Ectodermal cell (in vitro differentiated cells): ENCODE measurements at regions not wholly inside any gene's neighbourhood (a gene's known extent, or its start where the extent isn't known, plus 50 kb on each side); places are given as distances from the start of the nearest gene placed in this dataset.
"Not testable (repeated sequence)": the region's sequence is repeated elsewhere in the genome, so short reads cannot be mapped to it uniquely, and the experiment has no call there.

Experiments
- H3K27ac ChIP-seq: 2 replicates; pipeline ENCODE4 v1.7.0; 2013; ENCODE audit warnings: mild to moderate bottlenecking, low read depth, low read length; ENCODE audit not compliant: insufficient read depth, poor library complexity, severe bottlenecking
- H3K27me3 ChIP-seq: 2 replicates; pipeline ENCODE4 v1.7.0; 2013; ENCODE audit warnings: mild to moderate bottlenecking, low read length; ENCODE audit not compliant: insufficient read depth, control insufficient read depth, poor library complexity, severe bottlenecking
- H3K36me3 ChIP-seq: one replicate; pipeline ENCODE4 v1.7.0; 2013; ENCODE audit warnings: low read length; ENCODE audit not compliant: control insufficient read depth, insufficient read depth
- H3K4me1 ChIP-seq: one replicate; pipeline ENCODE4 v1.7.0; 2013; ENCODE audit warnings: low read length; ENCODE audit not compliant: control insufficient read depth, insufficient read depth
- H3K4me3 ChIP-seq: 2 replicates; pipeline ENCODE4 v1.7.0; 2013; ENCODE audit warnings: low read depth, low read length, control low read depth; ENCODE audit not compliant: insufficient read depth
- H3K9me3 ChIP-seq: 2 replicates; pipeline ENCODE4 v1.7.0; 2013; ENCODE audit warnings: mild to moderate bottlenecking, low read length, moderate library complexity; ENCODE audit not compliant: control insufficient read depth
- WGBS, 2 experiments: methylation state at CpG; one replicate each; pipeline ENCODE4 v1.1.7; 2013; ENCODE audit warnings: missing lambda C conversion rate in 2 of 2; 5-methylcytosine and 5-hydroxymethylcytosine counted together

DNA sequence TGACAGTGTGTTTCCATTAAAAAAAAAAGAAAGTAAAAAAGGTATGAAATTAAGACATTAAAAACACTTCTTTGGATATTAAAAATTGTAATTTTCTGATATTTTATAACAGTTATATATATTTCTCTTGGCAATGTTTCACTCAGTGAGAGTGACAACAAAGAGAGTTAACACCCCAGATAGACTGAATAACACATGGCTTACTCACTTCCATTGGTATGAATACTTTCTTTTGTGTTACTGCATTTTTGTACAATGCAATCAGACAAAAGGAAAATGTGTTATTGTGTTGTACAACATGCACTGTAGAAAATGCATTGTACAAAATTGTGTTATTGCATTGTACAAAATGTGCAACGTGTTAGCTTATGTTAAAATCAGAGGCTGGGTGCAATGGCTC, 676.6 kb upstream of the AMELY start:
- H3K9me3 ChIP-seq, H3K4me1 ChIP-seq, H3K4me3 ChIP-seq, H3K27me3 ChIP-seq, H3K36me3 ChIP-seq, H3K27ac ChIP-seq: not testable (repeated sequence)
- 100% methylated on average over 1 of the region's 1 CpG; no CpG with 5 or more reads in 1 of the 2 experiments for WGBS, 2 experiments

DNA sequence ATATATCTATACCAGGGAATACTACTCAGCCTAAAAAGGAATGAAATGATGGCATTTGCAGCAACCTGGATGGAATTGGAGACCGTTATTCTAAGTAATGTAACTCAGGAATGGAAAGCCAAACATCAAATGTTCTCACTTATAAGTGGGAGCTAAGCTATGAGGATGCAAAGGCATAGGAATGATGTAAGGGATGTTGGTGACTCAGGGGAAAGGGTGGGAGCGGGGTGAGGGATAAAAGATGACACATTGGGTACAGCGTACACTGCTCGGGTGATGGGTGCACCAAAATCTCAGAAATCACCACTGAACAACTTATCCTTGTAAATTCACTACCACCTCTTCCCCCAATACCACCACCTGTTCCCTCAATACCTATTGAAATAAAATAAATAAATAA, 651.0 kb upstream of the AMELY start:
- Histone ChIP-seq H3K4me3 (no peak overlapping the region), H3K4me1 (no peaks in the 10 kb centered on the region), H3K9me3 (no peaks in the 10 kb centered on the region), H3K27me3 (no peaks in the 10 kb centered on the region), H3K36me3 (no peaks in the 10 kb centered on the region), H3K27ac (no peak overlapping the region)
- WGBS, 2 experiments, result 73 to 99% methylated on average over 1 to 4 of the region's 4 CpGs

DNA sequence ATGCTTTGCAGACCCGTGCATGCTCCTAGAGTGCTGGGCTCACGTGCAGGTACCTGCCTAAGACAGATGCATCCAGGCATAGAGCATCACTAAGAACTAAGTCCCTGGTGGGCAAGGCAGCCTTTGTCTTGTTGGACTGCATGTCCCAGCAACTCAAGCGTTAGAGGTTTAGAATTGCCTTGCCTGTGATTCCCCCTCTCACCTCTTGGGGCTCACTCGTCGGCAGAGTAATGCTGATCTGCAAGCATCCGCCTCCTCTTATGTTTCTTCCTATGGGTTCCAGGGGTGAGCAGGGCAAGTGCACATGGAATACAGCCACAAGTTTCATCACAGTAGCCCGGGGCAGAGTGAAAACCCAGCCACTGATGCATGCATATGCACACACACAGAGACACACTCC, 646.1 kb upstream of the AMELY start:
- WGBS, 2 experiments, result 43 to 48% methylated on average over 7 of the region's 7 CpGs
- Histone ChIP-seq H3K9me3 (no peaks in the 10 kb centered on the region), H3K36me3 (no peaks in the 10 kb centered on the region), H3K4me3 (no peak overlapping the region), H3K27ac (no peak overlapping the region), H3K27me3 (no peaks in the 10 kb centered on the region), H3K4me1 (no peaks in the 10 kb centered on the region)

DNA sequence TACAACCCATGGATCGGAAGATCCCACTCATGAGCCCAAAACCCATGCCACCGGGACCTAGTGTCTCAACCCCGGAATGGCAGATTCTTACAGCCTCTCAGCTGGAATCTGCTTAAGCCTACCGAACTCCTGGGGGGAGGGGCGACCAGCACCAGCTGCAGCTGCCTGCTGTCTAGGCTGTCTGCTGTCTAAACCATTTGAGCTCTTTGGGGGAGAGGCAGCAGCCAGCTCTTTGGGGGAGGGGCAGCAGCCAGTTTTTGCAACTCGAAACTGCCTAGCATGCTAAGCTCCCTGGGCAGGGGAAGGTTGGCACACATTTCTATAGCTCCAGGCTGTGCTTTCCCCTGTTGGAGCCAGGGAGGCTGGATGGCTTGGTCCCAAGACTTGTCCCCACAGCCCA, 643.5 kb upstream of the AMELY start:
- Histone ChIP-seq H3K36me3 (no peaks in the 10 kb centered on the region), H3K4me1 (no peaks in the 10 kb centered on the region), H3K4me3 (no peak overlapping the region), H3K27ac (no peak overlapping the region), H3K27me3 (no peaks in the 10 kb centered on the region), H3K9me3 (no peaks in the 10 kb centered on the region)
- WGBS, 2 experiments, result 62 to 68% methylated on average over 6 of the region's 6 CpGs

DNA sequence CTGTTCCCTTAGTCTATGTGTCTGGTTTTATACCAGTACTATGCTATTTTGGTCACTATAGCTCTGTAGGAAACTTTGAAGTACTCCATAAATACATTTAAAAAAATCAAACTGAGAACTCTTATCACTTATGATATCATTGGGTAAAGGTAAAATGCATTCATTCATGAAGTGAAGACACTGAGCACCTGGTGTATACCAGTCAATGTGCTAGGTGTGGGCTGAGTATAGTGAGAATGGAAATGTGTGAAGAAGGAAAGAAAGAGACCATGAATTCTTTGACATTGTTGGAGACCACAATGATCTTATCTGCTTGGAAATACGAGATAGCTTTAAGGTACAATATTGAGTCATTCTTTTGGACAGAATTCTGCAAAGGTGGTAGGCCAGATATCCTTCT, 633.5 kb upstream of the AMELY start:
- WGBS, 2 experiments, result 91 to 100% methylated on average over 1 of the region's 1 CpG

DNA sequence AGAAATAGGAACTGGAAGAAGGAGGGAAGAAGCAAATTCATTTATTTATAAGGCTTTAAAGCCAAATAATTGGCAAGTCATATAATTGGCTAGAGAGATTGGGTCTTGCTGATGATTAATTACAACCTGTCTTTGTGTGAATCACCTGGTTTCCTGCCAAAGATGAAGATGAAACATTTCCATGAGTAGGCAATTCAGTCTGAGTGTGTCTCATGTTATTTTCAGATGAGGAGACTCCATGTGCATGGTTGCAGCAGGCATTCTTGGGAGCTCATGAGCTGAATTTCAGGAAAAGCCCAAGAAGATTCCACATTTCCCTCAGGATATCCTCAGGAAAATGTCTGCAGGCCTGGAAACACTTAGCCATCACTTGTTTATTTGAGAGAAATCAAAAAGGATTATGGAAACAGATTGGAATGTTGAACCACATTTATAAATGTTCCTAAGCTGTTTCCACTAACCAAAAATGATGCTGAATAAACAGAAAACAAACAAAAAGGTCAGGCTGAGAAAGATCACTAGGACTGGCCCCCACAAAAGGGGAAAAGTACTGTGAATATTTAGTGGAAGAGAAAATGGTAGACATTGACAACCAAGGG, 632.7 kb upstream of the AMELY start:
- no peaks in the 10 kb centered on the region for H3K36me3 ChIP-seq
- H3K9me3 ChIP-seq, result no peaks in the 10 kb centered on the region

More for the DNA sequence above, 633.5 kb upstream of the AMELY start:
- Histone ChIP-seq H3K4me3 (no peak overlapping the region), H3K27me3 (no peaks in the 10 kb centered on the region), H3K9me3 (no peaks in the 10 kb centered on the region), H3K36me3 (no peaks in the 10 kb centered on the region), H3K27ac (no peak overlapping the region), H3K4me1 (no peaks in the 10 kb centered on the region)

DNA sequence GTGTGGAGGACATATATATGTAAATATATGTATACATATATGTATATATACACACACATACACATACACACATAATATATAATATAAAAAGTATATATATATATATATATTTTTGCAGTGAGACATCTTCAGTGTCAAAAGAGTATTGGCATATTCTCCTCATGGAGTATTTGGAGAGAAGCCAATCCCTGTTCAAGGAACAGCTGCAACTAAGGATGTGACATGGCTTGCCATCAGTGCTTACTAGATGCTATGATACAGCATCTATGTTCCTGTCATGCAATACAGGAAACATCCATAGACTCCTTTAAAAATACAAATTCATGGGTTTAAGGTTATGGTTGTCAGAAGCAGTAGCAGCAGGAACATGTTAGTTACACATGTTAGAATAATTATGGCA, 632.0 kb upstream of the AMELY start:
- no peak overlapping the region for H3K27ac ChIP-seq
- no peaks in the 10 kb centered on the region for H3K36me3 ChIP-seq
- H3K4me1 ChIP-seq, result no peaks in the 10 kb centered on the region
- H3K4me3 ChIP-seq, result no peak overlapping the region
- H3K27me3 ChIP-seq, result no peaks in the 10 kb centered on the region
- no peaks in the 10 kb centered on the region for H3K9me3 ChIP-seq

More for the DNA sequence above, 632.7 kb upstream of the AMELY start:
- Histone ChIP-seq H3K27ac (no peak overlapping the region), H3K27me3 (no peaks in the 10 kb centered on the region), H3K4me1 (no peaks in the 10 kb centered on the region), H3K4me3 (no peak overlapping the region)

DNA sequence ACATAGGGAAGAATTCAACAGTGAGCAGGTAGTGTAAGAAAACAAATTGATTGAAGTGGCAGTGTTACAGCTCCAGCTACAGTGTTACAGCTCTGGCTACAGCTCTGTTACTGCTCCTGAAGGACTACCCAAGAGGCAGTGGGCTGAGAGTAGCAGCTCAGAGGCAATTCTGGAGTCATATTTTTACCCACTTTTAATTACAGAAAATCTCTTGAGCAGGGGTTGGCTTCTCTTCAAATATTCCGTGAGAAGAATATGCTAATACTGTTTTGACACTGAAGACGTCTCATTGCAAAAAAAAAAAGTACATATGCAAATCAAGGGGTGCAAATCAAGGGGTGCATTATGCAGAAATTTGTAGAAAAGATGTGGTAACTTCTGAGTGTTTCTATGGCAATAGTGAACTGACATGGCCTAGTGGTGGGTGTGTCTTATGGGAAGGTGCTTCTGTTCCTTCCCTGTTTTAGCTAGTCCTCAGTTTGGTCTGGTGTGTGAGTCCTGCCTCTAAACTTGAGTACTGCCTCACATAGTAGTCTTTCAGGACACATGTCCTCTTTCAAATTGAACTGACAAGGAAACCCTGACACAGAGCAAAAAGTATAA, 630.8 kb upstream of the AMELY start:
- Histone ChIP-seq H3K9me3 (no peaks in the 10 kb centered on the region), H3K36me3 (no peaks in the 10 kb centered on the region), H3K27ac (no peak overlapping the region), H3K4me3 (no peak overlapping the region), H3K27me3 (no peaks in the 10 kb centered on the region), H3K4me1 (no peaks in the 10 kb centered on the region)
- 89 to 90% methylated on average over 2 of the region's 2 CpGs for WGBS, 2 experiments

DNA sequence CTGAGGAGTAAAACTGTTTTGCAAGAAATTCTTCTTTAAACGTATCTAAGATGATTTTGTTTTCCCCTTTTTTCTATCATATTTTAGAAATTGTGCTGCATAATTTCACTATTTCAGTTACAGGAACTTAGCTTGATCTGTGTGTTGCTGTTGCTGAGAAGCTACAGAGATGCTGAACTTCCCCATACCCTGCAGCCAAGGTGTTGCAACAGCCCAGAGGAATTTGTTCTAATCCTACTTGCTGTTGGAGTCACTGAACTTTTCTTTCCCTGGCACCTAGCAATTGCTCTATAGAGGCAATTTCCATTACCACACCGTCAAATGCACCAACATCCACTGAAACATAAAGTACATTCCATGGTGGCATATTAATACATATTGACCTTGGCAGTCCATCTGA, 617.8 kb upstream of the AMELY start:
- 83% methylated on average over 2 of the region's 2 CpGs; no CpG with 5 or more reads in 1 of the 2 experiments for WGBS, 2 experiments
- Histone ChIP-seq H3K27ac (no peak overlapping the region), H3K4me1 (no peaks in the 10 kb centered on the region), H3K4me3 (no peak overlapping the region), H3K36me3 (no peaks in the 10 kb centered on the region), H3K27me3 (no peaks in the 10 kb centered on the region), H3K9me3 (no peaks in the 10 kb centered on the region)

DNA sequence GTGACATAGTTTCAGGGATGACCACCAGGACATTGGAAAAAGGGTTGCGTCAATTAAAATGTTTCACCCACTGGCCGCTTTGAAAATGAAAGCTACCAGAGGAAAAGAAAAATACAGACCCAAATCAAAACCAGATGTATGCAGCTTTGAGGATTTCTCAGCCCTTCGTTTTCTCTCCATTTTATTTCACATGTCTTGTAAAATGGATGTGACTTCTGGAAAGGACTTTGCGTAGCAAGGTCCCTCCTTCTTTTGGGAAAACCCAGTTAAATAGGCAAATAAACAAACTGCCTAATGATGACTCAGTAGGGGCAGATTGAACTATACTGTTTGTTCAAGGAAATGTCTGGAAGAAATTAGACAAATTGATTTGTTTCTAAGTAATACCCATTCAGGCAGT, 616.0 kb upstream of the AMELY start:
- H3K27me3 ChIP-seq, H3K36me3 ChIP-seq, H3K4me3 ChIP-seq, H3K27ac ChIP-seq, H3K4me1 ChIP-seq, H3K9me3 ChIP-seq: not testable (repeated sequence)
- WGBS, 2 experiments, result 100% methylated on average over 4 of the region's 4 CpGs; no CpG with 5 or more reads in 1 of the 2 experiments

DNA sequence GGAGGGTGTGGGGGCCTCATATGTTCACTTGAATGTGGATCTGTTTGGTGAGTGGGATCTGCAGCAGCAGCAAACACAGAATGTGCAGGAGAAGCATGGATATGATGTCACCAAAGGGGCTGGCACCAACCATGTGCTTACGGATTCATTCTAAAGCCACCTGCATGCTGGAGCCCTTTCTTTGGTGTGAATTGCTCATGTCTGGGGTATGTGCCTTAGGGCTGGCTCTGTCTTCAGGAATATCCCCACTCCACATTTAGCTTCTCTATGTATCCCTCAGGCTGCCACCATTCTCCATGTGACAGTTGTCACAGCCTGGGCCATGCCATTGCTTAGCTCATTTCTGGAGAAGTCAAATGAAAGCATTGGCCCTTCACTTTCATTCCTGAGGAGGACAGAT, 606.8 kb upstream of the AMELY start:
- H3K36me3 ChIP-seq, result no peaks in the 10 kb centered on the region
- WGBS, 2 experiments, result 94 to 100% methylated on average over 1 of the region's 1 CpG
- no peak overlapping the region for H3K27ac ChIP-seq
- no peaks in the 10 kb centered on the region for H3K27me3 ChIP-seq
- no peaks in the 10 kb centered on the region for H3K9me3 ChIP-seq
- H3K4me3 ChIP-seq, result no peak overlapping the region
- H3K4me1 ChIP-seq, result no peaks in the 10 kb centered on the region
